ENCODE measurements at regions not wholly inside any gene's neighbourhood (a gene's known extent, or its start where the extent isn't known, plus 50 kb on each side); places are given as distances from the start of the nearest gene placed in this dataset.
A peak's percentile ranks its signal among the peaks of the same experiment; 100 is the strongest.
"Not testable (repeated sequence)": the region's sequence is repeated elsewhere in the genome, so short reads cannot be mapped to it uniquely, and the experiment has no call there.

- no peak for DNase-seq (ENCODE audit: low read depth in 2 of 2)
These were observed 115.2 kb downstream of the ZNF37A start for GRCh38 chr10:38209332-38209731.

- DNase-seq (ENCODE audit: low read depth in 2 of 2) = not testable (repeated sequence)
These were observed 115.6 kb downstream of the ZNF37A start for GRCh38 chr10:38209748-38210147.

GRCh38 chr10:38212460-38212859, 118.3 kb downstream of the ZNF37A start:
- DNase-seq (ENCODE audit: low read depth in 2 of 2) = no peak

GRCh38 chr10:38226385-38226784, 132.2 kb downstream of the ZNF37A start:
- no peak for DNase-seq (ENCODE audit: low read depth in 2 of 2)

DNA sequence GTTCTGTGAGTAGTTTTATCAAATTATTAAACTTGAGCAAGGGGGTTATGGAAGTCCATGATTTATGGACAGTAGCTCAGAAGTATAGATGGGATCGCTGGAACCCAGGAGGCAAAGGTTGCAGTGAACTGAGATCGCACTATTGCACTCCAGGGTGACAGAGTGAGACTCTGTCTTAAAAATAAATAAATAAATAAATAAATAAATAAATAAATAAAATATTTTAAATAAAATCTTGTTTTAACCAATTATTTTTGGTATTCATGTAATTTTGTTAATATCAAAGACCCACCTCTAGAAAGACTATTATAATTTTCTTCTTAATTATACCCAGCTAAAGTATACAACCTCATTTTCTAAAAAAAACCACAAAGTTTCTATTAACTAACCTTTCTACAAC, 134.3 kb downstream of the ZNF37A start:
- DNase-seq (ENCODE audit: low read depth in 2 of 2) = no peak

DNA sequence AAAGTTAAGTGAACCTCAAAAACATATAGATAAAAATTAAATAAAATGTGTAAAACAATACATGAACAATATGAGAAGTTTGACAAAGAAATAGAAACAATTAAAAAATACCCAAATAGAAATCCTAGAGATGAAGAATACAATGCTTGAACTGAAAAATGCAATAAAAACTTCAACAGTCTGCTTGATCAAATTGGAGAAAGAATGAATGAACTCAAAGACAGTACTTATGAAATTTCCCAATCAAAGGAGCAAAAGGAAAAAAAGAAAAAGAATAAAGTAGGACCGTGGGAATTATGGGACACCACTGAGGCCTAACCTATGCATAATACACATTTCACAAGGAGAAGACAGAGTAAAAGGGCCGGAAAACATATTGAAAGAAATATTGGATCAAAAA, 144.3 kb downstream of the ZNF37A start:
- DNase-seq (ENCODE audit: low read depth in 2 of 2) = not testable (repeated sequence)

- DNase-seq (ENCODE audit: low read depth in 2 of 2) = not testable (repeated sequence)
These were observed 148.0 kb downstream of the ZNF37A start for GRCh38 chr10:38242061-38242649.

GRCh38 chr10:38248113-38248512, 154.0 kb downstream of the ZNF37A start:
- not testable (repeated sequence) for DNase-seq (ENCODE audit: low read depth in 2 of 2)

DNA sequence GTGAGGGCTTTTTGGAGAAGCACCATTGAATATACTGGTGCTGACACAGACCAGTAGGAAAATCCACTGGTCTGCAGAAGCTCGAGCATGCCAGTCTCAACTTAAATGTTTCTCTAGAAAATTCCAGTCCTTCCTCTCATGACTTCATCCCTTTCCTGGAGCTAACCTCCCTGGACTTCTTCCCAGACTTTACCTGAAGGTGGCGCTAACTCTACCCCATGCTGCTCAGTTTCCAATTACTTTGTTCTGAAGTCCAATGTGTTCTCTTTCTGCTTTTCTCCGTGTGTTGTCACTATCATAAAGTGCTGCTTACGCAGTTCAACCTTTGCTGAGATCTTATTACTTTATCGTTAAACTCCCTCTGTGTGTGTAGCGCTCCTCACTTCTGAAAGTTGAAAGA, 158.4 kb downstream of the ZNF37A start:
- not testable (repeated sequence) for DNase-seq (ENCODE audit: low read depth in 2 of 2)

- not testable (repeated sequence) for DNase-seq (ENCODE audit: low read depth in 2 of 2)
These were observed 173.4 kb downstream of the ZNF37A start for GRCh38 chr10:38267555-38267954.

DNA sequence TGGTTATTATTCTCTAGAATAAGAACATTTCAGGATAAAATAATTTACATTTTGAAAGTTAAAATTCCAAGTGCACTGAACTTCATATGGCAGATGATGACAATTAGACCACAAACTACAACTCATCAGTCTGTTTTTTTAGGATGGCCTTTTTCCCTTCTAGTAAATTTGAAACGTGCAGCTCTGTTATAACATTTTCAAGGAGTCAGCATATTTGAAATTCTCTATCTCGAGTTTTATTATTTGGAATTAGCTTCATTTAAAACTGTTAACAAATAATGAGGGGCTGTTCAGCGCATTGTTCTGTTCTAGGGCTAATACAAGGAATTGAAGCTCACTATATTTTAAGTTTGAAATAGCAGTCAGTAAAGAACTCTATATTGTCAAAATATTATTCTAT, 176.9 kb downstream of the ZNF37A start:
- DNase-seq (ENCODE audit: low read depth in 2 of 2) = not testable (repeated sequence)

DNA sequence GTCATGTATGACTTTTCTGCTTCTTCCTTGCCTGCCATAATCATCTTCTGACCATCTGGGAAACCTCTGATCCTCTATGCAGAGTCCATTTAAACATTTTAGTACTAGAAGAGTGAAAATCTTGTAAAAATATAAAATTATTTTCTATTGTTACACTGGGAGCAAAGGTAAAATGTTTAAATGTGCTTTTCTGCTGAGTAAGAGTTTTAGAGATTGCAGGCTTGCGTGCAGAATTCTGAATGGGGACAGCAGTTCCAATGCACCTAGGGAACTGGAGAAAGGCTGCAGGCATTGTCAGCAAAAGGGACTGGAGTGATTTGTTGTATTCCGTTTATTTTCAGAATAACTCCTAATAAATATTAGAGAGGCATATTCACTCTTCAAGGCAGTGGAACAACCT, 180.7 kb downstream of the ZNF37A start:
- not testable (repeated sequence) for DNase-seq (ENCODE audit: low read depth in 2 of 2)

DNA sequence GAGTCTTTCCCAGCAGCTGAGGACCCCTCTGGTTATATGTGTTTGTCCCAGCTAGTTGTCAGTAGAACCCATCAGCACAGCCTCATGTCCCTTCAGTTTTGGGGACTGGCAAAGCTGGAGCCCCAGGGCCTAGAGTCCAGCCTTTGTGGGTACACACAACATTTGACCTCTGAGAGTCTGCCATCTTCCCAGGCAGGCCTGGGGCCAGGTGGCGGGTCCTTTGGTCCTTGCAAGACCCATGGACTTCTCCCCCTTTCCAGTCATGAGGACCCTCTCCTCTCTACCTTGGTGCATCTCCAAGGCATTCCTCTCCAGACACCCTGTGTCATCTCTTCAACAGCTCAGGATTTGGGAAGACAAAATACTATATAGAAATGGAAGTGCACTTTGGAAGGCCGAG, 198.4 kb downstream of the ZNF37A start:
- DNase-seq (ENCODE audit: low read depth in 2 of 2) = not testable (repeated sequence)

DNA sequence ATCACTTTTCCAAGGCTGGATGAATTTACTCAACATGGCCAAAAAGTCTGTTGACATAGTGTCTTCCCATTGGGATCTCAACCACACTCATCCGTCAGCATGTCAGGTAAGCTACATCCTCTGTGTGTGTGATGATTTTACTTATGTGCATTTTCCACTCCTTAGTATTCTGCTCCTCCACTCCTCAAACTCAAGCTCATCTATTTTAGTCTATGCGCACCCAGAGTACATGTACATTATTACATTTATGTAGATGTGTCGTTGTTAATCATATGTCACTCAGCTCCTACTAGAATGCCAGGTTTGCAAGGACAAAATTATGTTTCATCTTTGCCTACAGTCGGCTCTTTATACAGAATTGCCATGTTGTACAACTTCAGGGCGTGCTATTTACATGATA, 216.0 kb downstream of the ZNF37A start:
- DNase-seq (ENCODE audit: low read depth in 2 of 2) = not testable (repeated sequence)

- DNase-seq (ENCODE audit: low read depth in 2 of 2) = not testable (repeated sequence)
These were observed 221.1 kb downstream of the ZNF37A start for GRCh38 chr10:38315090-38315805.

DNA sequence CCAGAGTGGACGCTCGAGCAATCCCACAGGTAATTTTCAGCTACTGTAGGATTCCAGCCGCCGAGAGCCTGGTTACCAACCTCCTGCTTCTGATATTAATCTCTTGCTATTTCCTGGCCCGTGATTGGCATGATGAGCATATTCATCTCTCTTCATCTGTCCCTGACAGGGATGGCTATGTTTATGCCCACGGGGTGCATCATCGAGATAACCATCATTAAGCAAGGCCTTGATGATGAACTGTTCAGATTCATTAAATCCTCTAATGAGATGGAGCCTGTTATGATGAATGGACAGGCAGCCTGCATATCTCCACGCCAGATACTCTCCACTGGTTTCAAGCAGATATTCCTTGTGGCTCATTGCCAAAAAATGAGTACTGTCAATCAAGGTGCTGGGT, 227.3 kb downstream of the ZNF37A start:
- not testable (repeated sequence) for DNase-seq (ENCODE audit: low read depth in 2 of 2)

GRCh38 chr10:38330306-38330705, 236.2 kb downstream of the ZNF37A start:
- not testable (repeated sequence) for DNase-seq (ENCODE audit: low read depth in 2 of 2)

DNA sequence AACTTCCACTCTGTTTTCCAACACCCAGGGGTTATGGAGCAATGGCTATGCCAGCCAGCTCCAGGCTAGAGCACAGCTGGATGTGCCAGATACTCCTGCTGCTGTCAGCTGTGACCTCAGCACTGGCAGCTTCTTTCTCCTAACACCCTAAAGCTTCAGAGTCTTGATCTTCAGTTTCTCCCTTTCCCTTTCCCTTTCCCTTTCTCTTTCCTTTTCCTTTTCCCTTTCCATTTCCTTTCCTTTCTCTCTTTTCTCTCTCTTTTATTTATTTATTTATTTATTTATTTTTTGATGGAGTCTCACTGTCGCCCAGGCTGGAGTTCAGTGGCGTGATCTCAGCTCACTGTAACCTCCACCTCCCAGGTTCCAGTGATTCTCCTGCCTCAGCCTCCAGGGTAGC, 237.0 kb downstream of the ZNF37A start:
- not testable (repeated sequence) for DNase-seq (ENCODE audit: low read depth in 2 of 2)

- not testable (repeated sequence) for DNase-seq (ENCODE audit: low read depth in 2 of 2)
These were observed 239.6 kb downstream of the ZNF37A start for GRCh38 chr10:38333699-38334098.

DNA sequence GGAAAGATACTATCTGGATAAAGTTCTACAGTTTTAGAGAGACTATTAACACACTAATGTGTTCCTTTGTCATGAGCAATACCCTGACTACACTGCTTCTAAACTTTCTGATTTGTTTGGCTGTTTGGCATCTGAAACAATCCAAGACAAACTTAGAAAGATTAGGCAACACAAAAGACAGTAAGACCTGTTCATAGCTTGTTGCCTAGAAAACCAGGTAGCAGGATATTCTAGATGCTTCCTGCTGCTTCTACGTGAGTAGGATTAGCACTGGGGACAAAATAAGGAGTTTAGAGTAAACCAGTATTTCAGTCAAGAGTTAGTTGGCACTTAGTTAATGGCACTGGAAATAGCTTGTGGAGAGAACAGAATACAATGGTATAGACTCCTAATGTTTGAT, 256.5 kb downstream of the ZNF37A start:
- not testable (repeated sequence) for DNase-seq (ENCODE audit: low read depth in 2 of 2)

- DNase-seq (ENCODE audit: low read depth in 2 of 2) = not testable (repeated sequence)
These were observed 260.3 kb downstream of the ZNF37A start for GRCh38 chr10:38354410-38354809.

- peak; percentile 36 to 58 for DNase-seq (ENCODE audit: low read depth in 2 of 2)
These were observed 261.9 kb downstream of the ZNF37A start for GRCh38 chr10:38355911-38356526.

- not testable (repeated sequence) for DNase-seq (ENCODE audit: low read depth in 2 of 2)
These were observed 262.4 kb downstream of the ZNF37A start for GRCh38 chr10:38356527-38356926.

Data from stimulated activated CD8-positive, alpha-beta memory T cell treated with anti-CD3 and anti-CD28 coated beads, Interleukin-2, amount 100 ng/mL, for 48 hours (primary cell).